Myocyte (in vitro differentiated cells): ENCODE measurements at regions not wholly inside any gene's neighbourhood (a gene's known extent, or its start where the extent isn't known, plus 50 kb on each side); places are given as distances from the start of the nearest gene placed in this dataset.
"Not testable (repeated sequence)": the region's sequence is repeated elsewhere in the genome, so short reads cannot be mapped to it uniquely, and the experiment has no call there.

ENCODE experiments used
- DNase-seq: peaks from one replicate; pipeline ENCODE4 v3.0.0-alpha.2; 2012; ENCODE audit warnings: low read depth

DNA sequence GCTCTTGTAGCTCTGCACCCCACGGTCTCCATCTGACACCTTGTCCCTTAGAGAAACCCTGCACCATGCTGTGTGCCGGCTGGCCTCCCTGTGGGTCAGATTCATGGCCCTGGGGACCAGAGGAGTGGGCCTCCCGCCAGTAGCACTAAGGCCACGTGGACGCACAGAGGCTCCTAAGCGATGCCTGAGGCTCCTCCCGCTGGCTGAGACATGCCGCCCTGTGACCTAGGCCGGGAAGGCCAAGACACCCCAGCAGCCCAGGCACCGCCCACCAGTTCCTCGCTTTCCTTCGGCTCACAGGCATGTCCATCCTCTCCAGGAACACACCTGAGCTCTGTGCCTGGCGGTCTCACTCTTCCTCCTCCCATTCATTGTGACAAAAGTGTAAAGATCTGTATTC is 311.0 kb downstream of the THBS2 start:
- no peak for DNase-seq

DNA sequence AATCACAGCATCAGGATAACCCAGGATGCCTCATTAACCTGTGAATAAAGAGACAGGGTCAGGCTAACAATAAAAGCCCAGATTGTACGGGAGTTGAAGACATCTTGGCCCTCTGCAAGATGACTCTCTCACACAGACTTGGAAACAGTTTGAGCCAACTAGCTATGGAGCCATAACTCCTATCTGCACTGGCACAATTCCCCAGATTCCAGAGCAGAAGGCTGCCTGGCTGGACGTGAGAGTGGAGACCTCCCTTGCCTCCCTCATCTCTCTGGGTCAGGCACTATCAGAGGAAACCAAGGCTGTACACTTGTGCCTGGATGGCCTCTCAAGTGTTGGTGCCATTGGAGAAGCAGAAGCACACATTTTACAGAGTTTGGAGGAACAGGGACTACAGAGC is 312.6 kb downstream of the THBS2 start:
- DNase-seq, result no peak

DNA sequence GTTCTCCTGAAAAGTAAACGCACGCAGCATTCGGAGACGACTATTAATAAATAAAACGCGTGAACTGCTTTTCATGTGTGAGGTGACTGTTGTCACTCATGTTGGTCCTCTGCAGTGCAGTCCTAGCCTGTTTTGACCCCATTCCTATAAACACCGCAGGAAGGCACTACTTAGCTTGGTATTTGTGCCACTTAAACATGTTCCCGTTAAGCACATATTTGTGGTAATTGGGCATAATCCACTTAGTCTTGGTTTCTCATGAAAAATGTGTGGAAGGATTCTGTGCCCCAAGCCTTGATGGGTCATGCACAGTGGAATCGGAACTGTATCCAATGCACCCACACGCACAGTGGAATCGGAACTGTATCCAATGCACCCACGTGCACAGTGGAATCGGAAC is 313.9 kb downstream of the THBS2 start:
- DNase-seq, result peak; percentile 39

DNA sequence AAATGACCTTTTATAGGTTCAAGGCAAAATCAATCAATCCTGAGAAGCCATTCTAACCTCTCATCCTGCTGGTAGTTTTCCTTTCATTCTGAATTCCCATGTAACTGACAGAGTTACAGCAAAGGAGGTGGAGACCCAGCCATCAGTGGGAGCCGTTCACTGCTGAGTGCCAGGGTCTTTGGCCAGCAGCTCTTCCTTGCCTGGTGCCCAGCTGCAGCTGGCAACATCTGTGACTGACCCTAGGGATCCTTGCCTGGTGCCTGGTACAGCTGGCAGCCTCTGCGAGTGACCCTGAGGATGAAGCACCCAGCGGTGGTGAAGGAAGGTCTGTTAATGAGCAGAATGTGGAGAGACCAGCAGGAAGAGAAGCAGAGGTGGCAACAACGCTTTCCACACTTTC is 314.6 kb downstream of the THBS2 start:
- no peak for DNase-seq

DNA sequence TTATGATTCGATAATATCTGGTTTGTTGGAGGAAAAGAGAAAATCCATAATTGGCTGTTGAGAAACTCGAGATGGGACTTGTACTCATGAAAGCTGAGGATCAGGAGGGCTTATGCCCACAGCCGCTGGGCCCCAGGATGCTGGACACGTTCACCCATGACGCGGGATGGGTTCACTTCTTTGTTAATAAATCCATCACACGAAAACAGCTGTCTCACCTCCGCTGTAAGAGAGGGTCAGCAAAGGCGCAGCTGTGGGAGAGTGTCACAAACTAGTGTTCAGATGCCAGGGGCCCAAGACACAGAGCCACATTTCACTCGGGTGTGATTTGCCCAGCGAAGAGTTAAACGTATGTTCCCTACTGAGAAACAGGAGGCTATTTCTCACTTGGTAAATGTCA is 315.1 kb downstream of the THBS2 start:
- DNase-seq, result peak; percentile 50

DNA sequence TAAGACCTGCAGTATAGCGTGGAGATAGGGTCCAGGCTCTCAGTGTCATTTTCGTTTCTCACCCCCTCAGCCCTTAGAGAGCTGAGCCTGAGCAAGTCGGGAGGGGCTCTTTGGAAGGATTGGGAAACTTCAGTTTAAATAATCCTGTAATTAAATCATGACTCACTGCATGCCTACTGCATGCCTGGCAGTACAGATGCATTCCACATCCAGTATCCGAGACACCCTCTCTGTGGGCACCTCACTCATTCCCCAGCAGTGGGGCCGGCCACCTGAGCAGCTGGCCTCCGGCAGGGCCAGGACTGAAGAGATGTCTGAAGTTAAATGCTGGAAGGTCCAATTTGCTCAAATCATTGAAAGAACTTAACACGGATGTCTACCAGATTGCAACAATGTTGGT is 316.6 kb downstream of the THBS2 start:
- DNase-seq, result peak; percentile 50

DNA sequence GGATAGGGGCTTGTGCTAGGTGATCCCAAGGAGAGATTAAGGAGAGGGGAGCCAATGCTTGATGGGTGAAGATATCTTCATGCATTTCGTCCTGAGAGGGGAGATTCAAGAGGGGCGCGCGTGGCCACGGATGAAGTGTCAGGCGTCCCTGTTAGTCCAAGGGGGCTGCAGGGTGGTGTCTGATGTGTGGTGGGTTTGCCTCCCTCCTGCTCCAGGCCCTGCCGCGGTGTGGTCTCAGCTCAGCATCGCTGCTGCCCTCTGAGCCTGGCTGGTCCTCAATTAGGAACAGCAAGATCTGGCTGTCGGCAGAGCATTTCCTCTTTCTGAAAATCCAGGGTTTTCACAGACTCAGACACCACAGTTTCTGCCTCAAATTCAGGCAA is 318.0 kb downstream of the THBS2 start:
- DNase-seq, result no peak

DNA sequence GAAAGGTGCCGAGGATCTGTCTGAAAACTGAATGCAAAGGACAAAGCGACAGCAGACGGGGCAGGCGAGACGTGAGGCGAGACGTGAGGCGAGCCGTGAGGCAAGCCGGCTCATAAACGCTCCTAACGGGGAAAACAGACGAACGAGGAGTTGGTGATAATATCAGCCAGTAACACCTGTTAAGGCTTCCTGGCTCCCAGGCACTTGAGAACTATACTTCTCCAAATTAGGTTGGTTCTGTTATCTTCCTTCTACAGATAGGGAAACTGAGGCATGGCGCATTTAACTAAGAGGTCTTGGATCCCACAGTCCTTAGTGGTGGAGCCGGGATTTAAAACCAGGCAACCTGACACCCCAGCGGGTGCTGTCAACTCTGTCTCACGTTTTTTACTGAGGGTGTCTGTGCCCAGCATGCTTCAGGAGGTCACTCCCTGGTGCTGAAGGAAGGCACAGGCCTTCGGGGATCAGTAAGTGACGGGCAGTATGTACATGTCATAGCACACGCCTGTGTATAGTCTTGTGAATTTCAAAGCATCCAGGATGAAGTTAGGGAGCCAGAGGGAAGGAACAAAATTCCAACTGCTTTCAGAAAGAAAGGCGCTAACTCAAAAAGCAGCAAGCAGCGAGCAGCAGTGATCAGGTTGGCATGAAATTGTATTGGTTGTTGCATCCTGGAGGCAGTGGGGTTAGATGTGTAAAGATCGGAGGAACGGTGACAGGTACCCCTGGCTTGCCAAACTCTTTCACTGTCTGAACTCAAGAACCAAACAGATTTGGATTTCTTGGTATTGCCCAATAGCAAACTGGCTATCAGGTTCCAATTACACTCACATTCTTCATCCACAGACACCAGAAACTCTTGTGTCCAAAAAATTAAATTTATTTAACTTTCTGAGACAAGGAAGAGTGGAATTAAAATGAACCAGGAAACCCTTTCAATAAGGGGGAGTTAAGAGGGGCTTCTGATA is 318.7 kb downstream of the THBS2 start:
- DNase-seq, result no peak

DNA sequence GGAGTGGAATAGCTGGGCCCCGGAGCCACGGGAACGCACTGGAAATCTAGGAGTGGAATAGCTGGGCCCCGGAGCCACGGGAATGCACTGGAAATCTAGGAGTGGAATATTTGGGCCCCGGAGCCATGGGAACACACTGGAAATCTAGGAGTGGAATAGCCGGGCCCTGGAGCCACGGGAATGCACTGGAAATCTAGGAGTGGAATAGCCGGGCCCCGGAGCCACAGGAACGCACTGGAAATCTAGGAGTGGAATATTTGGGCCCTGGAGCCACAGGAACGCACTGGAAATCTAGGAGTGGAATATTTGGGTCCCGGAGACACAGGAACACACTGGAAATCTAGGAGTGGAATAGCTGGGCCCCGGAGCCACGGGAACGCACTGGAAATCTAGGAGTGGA is 321.5 kb downstream of the THBS2 start:
- DNase-seq, result not testable (repeated sequence)

DNA sequence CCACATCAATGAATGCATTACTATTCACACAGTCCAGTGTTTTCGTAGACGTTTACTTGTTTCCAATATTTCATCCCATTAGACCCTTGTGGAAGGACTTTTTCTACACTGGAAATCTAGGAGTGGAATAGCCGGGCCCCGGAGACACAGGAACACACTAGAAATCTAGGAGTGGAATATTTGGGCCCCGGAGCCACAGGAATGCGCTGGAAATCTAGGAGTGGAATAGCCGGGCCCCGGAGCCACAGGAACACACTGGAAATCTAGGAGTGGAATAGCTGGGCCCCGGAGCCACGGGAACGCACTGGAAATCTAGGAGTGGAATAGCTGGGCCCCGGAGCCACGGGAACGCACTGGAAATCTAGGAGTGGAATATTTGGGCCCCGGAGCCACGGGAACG is 322.6 kb downstream of the THBS2 start:
- DNase-seq, result not testable (repeated sequence)

DNA sequence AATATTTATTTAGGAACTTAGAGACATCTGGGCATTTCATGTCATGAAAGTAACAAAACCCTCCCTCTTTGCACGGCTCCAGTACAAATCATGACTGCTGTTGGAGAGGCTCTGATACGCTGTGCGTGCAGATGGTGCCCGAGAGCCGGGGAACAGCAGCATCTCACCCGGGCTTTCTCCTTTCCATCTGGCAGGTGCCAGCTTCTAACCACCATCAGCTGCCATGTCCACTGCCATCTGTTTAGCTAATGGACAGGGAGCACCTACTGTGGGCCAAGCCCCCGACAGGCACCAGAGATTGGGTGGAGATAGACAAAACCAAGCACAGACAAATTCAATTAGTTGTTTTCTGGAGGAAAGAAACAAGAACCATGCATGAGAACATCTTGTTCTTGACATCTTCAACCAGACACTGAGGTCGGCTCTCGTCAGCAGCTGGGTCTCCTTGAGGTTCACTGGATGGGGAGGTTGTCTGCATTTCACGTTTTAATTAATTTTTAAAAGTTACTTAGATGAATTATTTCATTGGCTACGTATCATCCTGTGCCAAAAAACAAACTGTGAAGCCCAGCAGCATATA is 323.7 kb downstream of the THBS2 start:
- peak; percentile 24 for DNase-seq

DNA sequence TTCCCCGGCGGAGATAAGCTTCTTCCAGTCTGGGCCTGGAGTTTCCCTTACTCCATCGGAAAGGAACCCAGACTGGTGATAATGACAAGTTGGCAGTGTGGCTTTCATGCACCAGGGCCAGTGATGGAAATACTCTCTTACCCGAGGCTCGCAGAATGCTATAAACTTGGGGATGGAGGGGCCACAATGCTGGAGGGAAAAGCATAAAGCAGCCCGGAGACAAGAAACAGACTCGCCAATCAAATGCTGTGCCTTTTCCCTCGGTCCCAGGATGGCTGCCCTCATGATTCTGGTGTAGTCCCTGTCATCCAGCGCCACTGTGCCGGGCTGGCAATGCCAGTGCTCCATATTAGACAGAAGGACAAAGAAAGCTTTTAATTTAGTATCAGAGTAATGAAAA is 325.6 kb downstream of the THBS2 start:
- no peak for DNase-seq

DNA sequence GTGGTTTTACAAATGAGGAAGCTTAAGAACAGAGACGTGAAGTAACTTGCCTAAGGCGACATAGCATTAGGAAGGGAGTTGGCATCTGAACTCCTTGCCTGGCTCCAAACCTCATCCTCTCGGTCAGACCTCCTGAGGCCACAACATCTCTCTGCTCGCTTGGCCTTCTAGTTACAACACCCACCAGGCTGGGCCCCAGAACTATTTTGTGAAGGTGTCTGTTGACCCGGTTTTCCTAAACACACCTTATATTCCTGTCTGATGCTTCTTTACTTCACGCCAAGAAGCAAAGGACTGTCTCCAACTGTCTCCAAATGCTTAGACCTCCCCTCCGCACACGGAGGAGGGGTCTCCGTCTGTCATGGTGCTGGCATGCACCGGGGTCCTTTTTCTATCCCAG is 326.6 kb downstream of the THBS2 start:
- no peak for DNase-seq

DNA sequence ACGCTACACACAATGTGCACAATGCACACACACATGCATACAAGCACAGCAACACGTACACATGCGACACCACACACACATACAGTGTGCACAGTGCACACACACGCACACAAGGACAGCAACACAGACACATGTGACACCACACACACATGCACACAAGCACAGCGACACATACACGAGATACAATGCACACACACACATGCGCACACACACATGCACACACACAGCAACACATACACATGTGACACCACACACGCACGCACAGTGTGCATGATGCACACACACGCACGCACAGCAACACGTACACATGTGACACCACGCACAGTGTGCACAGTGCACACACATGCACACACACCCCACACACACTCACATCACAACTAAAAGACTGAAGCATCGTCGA is 327.3 kb downstream of the THBS2 start:
- DNase-seq, result no peak

DNA sequence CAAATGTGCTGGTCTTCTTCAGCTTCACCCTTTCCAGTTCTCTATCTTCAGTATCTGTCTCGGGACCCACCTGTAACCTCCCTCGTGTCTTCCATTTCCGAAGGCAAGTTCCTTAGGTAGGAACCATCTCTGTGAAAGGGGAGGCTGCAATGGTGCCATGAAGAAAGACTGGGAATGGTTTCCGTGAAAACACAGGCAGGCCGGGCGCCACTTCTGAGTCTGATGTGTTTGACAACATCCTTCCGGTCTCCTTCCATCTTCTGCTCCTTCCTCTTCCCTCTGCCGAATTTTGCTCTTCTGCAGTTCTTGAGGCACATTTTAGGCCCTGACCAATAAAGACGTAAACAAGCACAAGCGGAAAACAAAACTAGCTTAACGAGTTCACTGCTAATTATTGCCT is 328.0 kb downstream of the THBS2 start:
- DNase-seq, result no peak

DNA sequence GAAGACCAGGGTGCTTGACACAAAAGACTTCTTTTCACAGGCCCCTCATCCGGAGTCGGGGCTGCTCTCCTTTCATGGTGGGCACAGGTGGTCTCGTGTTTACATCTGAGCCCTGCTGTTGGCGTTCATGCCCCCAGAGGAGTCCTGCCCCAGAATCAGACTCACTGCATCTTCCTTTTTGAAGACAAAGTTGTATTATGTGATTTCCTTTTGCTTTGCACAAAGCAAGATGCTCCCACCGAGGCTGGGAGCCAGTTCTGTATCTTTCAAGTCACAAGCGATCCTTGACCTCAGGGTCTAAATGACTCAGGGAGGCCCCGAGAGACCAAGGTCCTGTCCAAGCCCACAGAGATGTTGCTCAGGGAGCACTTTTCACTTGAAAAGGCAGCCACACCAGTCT is 330.5 kb downstream of the THBS2 start:
- DNase-seq, result no peak

DNA sequence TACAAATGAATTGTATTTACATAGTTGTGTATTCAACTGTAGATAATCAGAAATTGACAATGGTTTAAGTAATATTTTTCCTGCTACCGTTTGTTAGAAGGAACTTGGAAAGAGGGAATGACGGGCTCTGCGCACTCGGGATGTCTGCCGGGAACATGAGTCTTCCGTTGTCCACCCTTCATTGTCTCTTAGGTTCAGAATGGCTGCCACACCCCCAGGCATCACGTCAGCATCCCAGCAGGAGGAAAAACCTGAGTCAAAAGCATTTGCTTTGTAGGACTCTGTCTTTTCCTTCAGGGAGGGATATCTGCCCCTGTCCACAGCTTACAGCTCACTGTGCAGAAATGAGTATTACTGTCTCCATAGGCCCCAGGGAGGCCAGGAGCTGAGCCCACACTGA is 331.2 kb downstream of the THBS2 start:
- DNase-seq, result no peak

DNA sequence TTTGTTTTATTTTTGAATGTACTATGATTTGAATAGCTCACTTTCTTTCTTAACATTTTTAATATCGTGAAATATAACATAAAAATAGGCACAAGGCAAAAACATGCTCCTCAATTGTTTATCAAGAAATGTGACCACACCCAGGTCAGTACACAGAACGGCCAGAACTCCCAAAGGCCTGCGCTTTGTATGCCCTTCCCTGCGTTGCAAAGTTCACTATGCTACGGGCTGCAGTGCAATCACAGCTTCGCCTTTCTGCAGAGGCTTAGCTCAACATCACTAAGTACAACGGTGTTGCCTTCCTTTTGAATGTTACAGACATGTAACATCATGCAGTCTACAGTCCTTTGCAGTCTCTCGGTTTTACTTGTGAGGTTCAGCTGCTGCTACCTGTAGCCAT is 333.4 kb downstream of the THBS2 start:
- DNase-seq, result no peak

DNA sequence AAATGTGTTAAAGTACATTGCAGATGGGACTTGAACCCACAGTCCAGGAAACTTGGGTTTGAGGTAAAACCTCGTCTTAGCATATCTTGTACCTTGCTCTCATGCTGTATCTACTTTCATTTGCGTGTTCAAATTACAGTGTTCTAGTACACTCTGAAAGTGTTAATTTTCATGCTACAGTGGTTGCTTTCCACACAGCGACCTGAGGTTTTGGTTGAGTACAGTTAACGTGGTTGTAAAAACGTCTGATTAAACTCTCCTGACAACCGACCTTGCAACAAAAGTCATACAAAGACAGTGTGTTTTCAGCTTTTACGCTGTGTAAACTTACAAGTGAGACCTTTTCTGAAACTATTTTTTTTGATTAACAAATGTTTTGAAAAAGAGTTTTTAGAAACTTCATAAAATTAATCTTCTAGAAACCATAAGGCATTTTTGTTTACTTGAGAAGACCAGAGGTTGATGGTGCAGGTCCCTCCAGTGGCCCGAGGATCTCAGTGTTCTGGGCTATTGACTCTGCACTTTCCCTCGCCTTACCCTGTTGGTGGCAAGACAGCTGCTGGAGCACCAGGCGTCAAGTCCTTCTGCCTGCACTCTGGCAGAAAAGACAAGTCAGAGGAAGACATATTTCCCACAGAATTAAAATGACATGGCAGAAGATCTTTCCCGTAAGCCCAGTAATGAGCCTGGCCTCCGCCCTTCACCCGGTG is 334.0 kb downstream of the THBS2 start:
- DNase-seq, result no peak

DNA sequence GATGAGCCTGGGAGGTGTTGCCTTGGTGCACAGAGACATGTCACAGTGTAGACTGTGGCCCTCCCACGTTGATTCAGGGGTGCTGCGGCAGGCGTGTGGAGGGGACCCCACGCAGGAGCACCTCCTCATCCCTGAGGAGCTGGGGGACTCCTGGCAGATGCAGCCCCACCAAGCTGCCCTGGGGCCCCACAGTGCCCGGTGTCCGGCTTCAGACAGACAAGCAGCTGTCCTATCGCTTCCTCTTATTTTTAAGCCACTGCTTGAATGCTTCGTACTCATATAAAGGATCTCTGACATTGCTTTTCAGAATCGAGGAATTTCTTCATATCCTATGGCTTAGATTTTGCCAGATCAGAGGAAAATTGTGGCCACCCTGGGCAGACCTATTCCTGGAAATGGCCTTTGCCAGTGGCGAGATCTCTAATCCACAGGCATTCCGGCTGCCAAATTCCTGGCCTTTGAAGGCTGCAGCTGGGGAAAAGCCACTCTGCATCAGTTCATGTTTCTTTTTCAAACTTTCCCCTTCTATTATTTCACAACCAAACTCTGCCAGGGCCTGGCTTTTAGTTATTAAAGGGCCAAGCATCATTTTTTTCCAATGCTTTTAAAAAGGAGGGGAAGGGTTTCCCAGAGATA is 337.0 kb downstream of the THBS2 start:
- peak; percentile 93 for DNase-seq

DNA sequence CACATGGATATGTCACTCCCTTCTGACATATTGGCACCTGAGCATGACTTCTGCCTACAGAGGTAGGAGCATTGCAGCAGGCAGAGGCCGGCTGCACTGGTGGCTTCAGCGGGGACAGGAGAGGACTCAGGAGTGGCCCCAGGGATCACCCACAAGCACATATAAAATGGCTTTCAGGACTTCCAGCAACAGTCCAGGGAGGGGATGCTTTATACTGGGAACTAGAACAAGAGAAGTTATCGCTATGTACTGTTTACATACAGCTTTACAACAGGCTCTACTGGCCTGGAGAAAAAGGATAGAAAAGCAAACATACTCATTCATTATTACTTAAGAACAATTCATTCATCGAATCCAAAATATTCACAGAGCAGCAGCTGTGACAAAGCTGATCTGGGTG is 337.8 kb downstream of the THBS2 start:
- DNase-seq, result no peak

DNA sequence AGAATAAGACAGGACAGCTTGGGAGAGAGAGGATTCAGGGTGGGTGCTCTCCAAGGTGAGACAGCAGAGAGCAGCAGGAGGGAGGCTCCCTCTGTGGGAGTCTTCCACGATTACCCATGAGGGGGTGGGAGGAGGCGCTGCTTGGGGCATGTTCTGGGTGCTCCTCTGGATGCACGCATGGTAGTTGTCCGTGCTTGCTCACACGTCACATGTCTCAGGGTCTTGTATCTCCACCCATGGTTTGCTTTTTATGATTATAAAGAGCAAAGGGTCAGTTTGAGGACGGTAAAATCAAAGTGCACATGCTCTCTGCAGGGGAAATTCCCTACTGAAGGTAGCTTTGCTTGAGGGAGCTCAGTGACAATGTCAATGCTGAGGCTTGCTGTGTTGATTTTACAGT is 338.4 kb downstream of the THBS2 start:
- no peak for DNase-seq
